OCI-LY1 (cell line): ENCODE measurements at regions not wholly inside any gene's neighbourhood (a gene's known extent, or its start where the extent isn't known, plus 50 kb on each side); places are given as distances from the start of the nearest gene placed in this dataset.

Experiments
- EZH2 ChIP-seq: fragments of 200-600 bp; sonication (generic), shearing (Covaris generic); IDR thresholded peaks from 2 replicates; pipeline ENCODE4 v1.8.0; 2017; ENCODE audit warnings: borderline replicate concordance, mixed run types, mild to moderate bottlenecking, antibody characterized with exemption, low read length, moderate library complexity, mixed read lengths
- TF ChIP-seq, protein P1 (sequence below): fragments of 200-600 bp; sonication (generic), shearing (Covaris generic); IDR thresholded peaks from 2 replicates; pipeline ENCODE4 v1.5.1; 2017; ENCODE audit warnings: mild to moderate bottlenecking, antibody characterized with exemption, low read length, moderate library complexity, mixed read lengths

DNA sequence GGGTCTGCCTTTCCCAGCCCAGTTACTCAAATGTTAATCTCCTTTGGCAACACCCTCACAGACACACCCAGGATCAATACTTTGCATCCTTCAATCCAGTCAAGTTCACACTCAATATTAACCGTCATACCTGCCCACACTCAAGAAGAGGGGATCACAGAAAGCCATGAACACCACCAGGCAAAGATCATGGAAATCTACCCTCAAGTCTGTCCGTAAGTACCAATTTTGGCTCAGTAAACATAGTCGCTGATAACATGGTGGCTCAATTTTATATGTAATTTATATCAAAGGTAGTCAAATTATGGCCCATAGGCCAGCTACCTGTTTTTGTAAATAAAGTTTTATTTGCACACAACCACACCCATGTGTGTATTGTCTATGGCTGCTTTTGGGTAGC is 102.3 kb upstream of the MAP2 start:
- TF ChIP-seq, protein P1, sequence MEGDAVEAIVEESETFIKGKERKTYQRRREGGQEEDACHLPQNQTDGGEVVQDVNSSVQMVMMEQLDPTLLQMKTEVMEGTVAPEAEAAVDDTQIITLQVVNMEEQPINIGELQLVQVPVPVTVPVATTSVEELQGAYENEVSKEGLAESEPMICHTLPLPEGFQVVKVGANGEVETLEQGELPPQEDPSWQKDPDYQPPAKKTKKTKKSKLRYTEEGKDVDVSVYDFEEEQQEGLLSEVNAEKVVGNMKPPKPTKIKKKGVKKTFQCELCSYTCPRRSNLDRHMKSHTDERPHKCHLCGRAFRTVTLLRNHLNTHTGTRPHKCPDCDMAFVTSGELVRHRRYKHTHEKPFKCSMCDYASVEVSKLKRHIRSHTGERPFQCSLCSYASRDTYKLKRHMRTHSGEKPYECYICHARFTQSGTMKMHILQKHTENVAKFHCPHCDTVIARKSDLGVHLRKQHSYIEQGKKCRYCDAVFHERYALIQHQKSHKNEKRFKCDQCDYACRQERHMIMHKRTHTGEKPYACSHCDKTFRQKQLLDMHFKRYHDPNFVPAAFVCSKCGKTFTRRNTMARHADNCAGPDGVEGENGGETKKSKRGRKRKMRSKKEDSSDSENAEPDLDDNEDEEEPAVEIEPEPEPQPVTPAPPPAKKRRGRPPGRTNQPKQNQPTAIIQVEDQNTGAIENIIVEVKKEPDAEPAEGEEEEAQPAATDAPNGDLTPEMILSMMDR = no peak
- TF ChIP-seq EZH2 = no peak
